Dendritic cell treated with granulocyte-macrophage colony-stimulating factor and Interleukin-4, amounts not matched to agents 40 ng/mL and 50 ng/mL, for 4 days (primary cell): ENCODE measurements at regions not wholly inside any gene's neighbourhood (a gene's known extent, or its start where the extent isn't known, plus 50 kb on each side); places are given as distances from the start of the nearest gene placed in this dataset.

ENCODE experiments used
- H3K27ac Mint-ChIP-seq: one replicate; pipeline ENCODE4 v1.8.0; 2022; ENCODE audit warnings: mild to moderate bottlenecking, mixed read lengths
- H3K27me3 Mint-ChIP-seq: one replicate; pipeline ENCODE4 v1.8.0; 2022; ENCODE audit warnings: mild to moderate bottlenecking, mixed read lengths
- H3K36me3 Mint-ChIP-seq: one replicate; pipeline ENCODE4 v1.8.0; 2022; ENCODE audit warnings: low read depth, mixed read lengths
- H3K4me1 Mint-ChIP-seq: one replicate; pipeline ENCODE4 v1.8.0; 2022; ENCODE audit warnings: low read depth, mixed read lengths
- H3K4me3 Mint-ChIP-seq: one replicate; pipeline ENCODE4 v1.8.0; 2022; ENCODE audit warnings: mild to moderate bottlenecking, moderate library complexity, mixed read lengths
- H3K9me3 Mint-ChIP-seq: one replicate; pipeline ENCODE4 v1.8.0; 2022; ENCODE audit warnings: mixed read lengths
- intact Hi-C: fragments of 100-400 bp; cut with micrococcal nuclease; formaldehyde crosslinking; loops from one replicate; pipeline ENCODE4 v1.15.0; 2022

- no peak overlapping the region for H3K4me3 Mint-ChIP-seq
- no peaks in the 10 kb centered on the region for H3K4me1 Mint-ChIP-seq
- intact Hi-C loops, result no loop called here
- H3K36me3 Mint-ChIP-seq, result no peaks in the 10 kb centered on the region
- no peaks in the 10 kb centered on the region for H3K9me3 Mint-ChIP-seq
- no peak overlapping the region for H3K27ac Mint-ChIP-seq
- no peaks in the 10 kb centered on the region for H3K27me3 Mint-ChIP-seq
Observed at GRCh38 chr6:169315830-169316614, 62.4 kb upstream of the THBS2 start.

DNA sequence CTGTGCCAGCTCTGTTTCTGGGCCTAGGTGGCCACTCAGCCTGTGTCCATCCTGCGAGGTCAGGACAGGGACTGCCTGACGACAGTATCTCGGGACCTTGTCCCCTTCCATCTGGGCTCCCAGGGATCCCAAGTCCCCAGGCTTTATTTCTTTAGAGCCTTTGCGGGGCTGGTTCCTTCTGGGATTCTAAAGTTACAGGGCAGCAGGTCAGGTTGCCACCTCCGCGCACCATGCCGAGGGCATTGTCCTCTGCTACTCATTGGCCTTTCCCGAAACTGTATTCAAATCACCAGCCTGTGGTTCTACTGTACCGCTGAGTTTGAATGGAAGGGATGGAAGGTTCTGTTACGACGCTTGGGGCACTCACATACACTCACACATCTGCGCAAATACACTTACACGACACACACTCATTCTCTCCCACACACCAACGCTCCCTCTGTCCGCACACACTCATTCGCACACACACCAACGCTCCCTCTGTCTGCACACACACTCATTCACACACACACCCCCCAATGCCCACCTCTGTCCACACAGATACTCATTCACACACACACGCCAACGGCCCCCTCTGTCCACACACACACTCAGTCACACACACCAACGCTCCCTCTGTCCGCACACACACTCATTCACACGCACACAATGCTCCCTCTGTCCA lies 59.8 kb upstream of the THBS2 start:
- Mint-ChIP-seq H3K9me3 (no peaks in the 10 kb centered on the region), H3K4me1 (no peaks in the 10 kb centered on the region), H3K4me3 (no peak overlapping the region), H3K27ac (no peak overlapping the region), H3K36me3 (no peaks in the 10 kb centered on the region), H3K27me3 (peaks cover under 1% of the 10 kb centered on the region)
- intact Hi-C loops, result no loop called here

GRCh38 chr6:169312658-169313346 lies 59.2 kb upstream of the THBS2 start:
- Mint-ChIP-seq H3K4me3 (no peak overlapping the region), H3K27me3 (peaks cover 2% of the 10 kb centered on the region), H3K4me1 (no peaks in the 10 kb centered on the region), H3K27ac (no peak overlapping the region), H3K36me3 (no peaks in the 10 kb centered on the region), H3K9me3 (no peaks in the 10 kb centered on the region)
- intact Hi-C loops, result no loop called here

- Mint-ChIP-seq H3K27me3 (peaks cover 3% of the 10 kb centered on the region), H3K4me3 (no peak overlapping the region), H3K27ac (no peak overlapping the region), H3K9me3 (no peaks in the 10 kb centered on the region), H3K4me1 (no peaks in the 10 kb centered on the region), H3K36me3 (no peaks in the 10 kb centered on the region)
- intact Hi-C loops, result no loop called here
Observed at GRCh38 chr6:169310983-169311382, 57.3 kb upstream of the THBS2 start.
